ENCODE measurements at regions not wholly inside any gene's neighbourhood (a gene's known extent, or its start where the extent isn't known, plus 50 kb on each side); places are given as distances from the start of the nearest gene placed in this dataset.

- TF ChIP-seq REST (IDR thresholded peaks at IDR 0.05; ENCODE audit: unreplicated experiment), result no peak
- TF ChIP-seq, protein P1, sequence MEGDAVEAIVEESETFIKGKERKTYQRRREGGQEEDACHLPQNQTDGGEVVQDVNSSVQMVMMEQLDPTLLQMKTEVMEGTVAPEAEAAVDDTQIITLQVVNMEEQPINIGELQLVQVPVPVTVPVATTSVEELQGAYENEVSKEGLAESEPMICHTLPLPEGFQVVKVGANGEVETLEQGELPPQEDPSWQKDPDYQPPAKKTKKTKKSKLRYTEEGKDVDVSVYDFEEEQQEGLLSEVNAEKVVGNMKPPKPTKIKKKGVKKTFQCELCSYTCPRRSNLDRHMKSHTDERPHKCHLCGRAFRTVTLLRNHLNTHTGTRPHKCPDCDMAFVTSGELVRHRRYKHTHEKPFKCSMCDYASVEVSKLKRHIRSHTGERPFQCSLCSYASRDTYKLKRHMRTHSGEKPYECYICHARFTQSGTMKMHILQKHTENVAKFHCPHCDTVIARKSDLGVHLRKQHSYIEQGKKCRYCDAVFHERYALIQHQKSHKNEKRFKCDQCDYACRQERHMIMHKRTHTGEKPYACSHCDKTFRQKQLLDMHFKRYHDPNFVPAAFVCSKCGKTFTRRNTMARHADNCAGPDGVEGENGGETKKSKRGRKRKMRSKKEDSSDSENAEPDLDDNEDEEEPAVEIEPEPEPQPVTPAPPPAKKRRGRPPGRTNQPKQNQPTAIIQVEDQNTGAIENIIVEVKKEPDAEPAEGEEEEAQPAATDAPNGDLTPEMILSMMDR (conservative IDR thresholded peaks at IDR 0.05; ENCODE audit: low read depth in 2 of 2), result no peak
- no peak for TF ChIP-seq POLR2AphosphoS5 (IDR thresholded peaks at IDR 0.05; ENCODE audit: low read depth)
- TF ChIP-seq EZH2 (IDR thresholded peaks at IDR 0.05; ENCODE audit: low read depth, unreplicated experiment), result no peak
- no peak for TF ChIP-seq ZNF462 (CRISPR knock-in tag; IDR thresholded peaks at IDR 0.05)
- TF ChIP-seq EZH2phosphoT487 (IDR thresholded peaks at IDR 0.05; ENCODE audit: unreplicated experiment), result no peak
- TF ChIP-seq CREB1 (CRISPR knock-in tag; IDR thresholded peaks at IDR 0.05; ENCODE audit: low read depth), result no peak
- no peak for TF ChIP-seq JUNB (IDR thresholded peaks at IDR 0.05; ENCODE audit: unreplicated experiment)
Observed at GRCh38 chr11:87548797-87549196, 511.1 kb downstream of the TMEM135 start.

Measured in GM23338 (cell line).